ENCODE measurements at regions not wholly inside any gene's neighbourhood (a gene's known extent, or its start where the extent isn't known, plus 50 kb on each side); places are given as distances from the start of the nearest gene placed in this dataset.

DNA sequence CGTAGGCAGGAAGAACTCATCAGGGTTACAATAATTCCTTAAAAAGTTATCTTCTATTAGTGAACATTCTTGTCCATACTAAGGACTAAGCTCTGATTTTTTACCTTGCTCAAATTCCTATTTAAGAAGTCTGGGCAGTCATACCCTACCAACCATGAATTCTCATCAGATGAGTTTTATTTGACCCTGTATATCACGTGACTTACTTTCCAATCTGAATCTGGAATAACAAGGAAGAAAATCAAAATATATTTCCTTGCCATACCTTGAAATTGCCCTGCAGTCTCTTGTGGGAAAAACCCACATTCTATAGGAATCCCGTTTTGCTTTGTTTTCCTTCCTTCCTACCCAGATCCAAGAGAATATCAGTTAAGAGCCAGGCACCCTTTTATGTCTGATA is 352.7 kb downstream of the AKAIN1 start:
- Histone ChIP-seq H2AK5ac (ENCODE audit: low read depth, low read length) (no peak overlapping the region), H2BK5ac (ENCODE audit: low read length) (no peak overlapping the region), H3K9me3 (replicated peaks in 1 of 2; ENCODE audit: control insufficient read depth in 2 of 2, insufficient read depth in 1 of 2, low read depth in 1 of 2, low read length in 2 of 2) (no peaks in the 10 kb centered on the region)

DNA sequence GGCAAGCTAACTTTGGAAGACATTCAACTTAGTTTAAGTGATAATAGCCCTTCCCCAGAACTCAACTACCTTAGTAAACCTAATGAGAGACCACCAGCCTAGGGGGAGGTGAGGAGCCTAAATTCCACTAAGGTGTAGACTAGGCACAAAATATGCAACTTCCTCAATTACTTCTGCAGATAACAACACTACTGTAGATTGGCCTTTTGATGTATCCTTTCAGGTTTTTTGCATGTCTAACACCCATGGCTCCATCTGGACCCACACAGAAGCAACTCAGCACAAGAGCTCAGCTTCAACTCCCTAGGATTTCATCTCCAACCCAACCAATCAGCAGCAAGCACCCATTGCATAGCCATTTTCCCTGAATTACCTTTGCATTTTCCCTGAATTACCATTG is 353.3 kb downstream of the AKAIN1 start:
- Histone ChIP-seq H3K18ac (ENCODE audit: low read length) (no peak overlapping the region), H4K8ac (ENCODE audit: low read depth, low read length) (no peak overlapping the region), H2BK120ac (ENCODE audit: low read depth, low read length) (no peak overlapping the region), H3K79me1 (ENCODE audit: low read depth, low read length) (no peaks in the 10 kb centered on the region), H3K9me3 (replicated peaks in 1 of 2; ENCODE audit: control insufficient read depth in 2 of 2, insufficient read depth in 1 of 2, low read depth in 1 of 2, low read length in 2 of 2) (no peaks in the 10 kb centered on the region), H2BK5ac (ENCODE audit: low read length) (no peak overlapping the region), H3K14ac (ENCODE audit: low read length) (no peak overlapping the region), H3K4ac (ENCODE audit: low read length) (no peak overlapping the region), H2BK12ac (ENCODE audit: low read length) (no peak overlapping the region), H2AK5ac (ENCODE audit: low read depth, low read length) (no peak overlapping the region), H2AFZ (ENCODE audit: low read length) (no peak overlapping the region), H3K23ac (ENCODE audit: low read depth, low read length, poor library complexity) (no peak overlapping the region), H2BK15ac (ENCODE audit: low read length) (no peak overlapping the region), H3K27ac (replicated peaks; ENCODE audit: low read length) (no peak overlapping the region), H3K36me3 (replicated peaks in 1 of 2; ENCODE audit: control insufficient read depth in 2 of 2, insufficient read depth in 2 of 2, low read length in 2 of 2) (no peaks in the 10 kb centered on the region), H4K91ac (ENCODE audit: low read depth, low read length, poor library complexity) (no peak overlapping the region), H3K9ac (ENCODE audit: low read depth, low read length, poor library complexity) (no peak overlapping the region), H3K4me2 (ENCODE audit: insufficient read depth, low read length, poor library complexity, severe bottlenecking) (no peak overlapping the region), H3K4me1 (ENCODE audit: control insufficient read depth in 2 of 2, insufficient read depth in 1 of 2, low read depth in 1 of 2, low read length in 2 of 2) (peaks cover 0 to 1% of the 10 kb centered on the region in 2 donors), H3K27me3 (ENCODE audit: control insufficient read depth in 3 of 3, insufficient read depth in 3 of 3, low read depth in 1 of 3, low read length in 3 of 3) (no peaks in the 10 kb centered on the region), H3K4me3 (ENCODE audit: low read length in 2 of 2) (no peak overlapping the region)
- no peak for DNase-seq (ENCODE audit: low spot score)

More for the DNA sequence above, 352.7 kb downstream of the AKAIN1 start:
- Histone ChIP-seq H2AFZ (ENCODE audit: low read length) (no peak overlapping the region), H4K91ac (ENCODE audit: low read depth, low read length, poor library complexity) (no peak overlapping the region), H3K27me3 (ENCODE audit: control insufficient read depth in 3 of 3, insufficient read depth in 3 of 3, low read depth in 1 of 3, low read length in 3 of 3) (no peaks in the 10 kb centered on the region), H3K18ac (ENCODE audit: low read length) (no peak overlapping the region), H3K27ac (replicated peaks; ENCODE audit: low read length) (no peak overlapping the region), H2BK120ac (ENCODE audit: low read depth, low read length) (no peak overlapping the region), H3K14ac (ENCODE audit: low read length) (no peak overlapping the region), H3K4me1 (ENCODE audit: control insufficient read depth in 2 of 2, insufficient read depth in 1 of 2, low read depth in 1 of 2, low read length in 2 of 2) (no peaks in the 10 kb centered on the region), H3K4me2 (ENCODE audit: insufficient read depth, low read length, poor library complexity, severe bottlenecking) (no peak overlapping the region), H2BK12ac (ENCODE audit: low read length) (no peak overlapping the region), H3K4me3 (ENCODE audit: low read length in 2 of 2) (no peak overlapping the region), H3K9ac (ENCODE audit: low read depth, low read length, poor library complexity) (no peak overlapping the region), H4K8ac (ENCODE audit: low read depth, low read length) (no peak overlapping the region), H3K79me1 (ENCODE audit: low read depth, low read length) (no peaks in the 10 kb centered on the region), H3K4ac (ENCODE audit: low read length) (no peak overlapping the region), H2BK15ac (ENCODE audit: low read length) (no peak overlapping the region), H3K23ac (ENCODE audit: low read depth, low read length, poor library complexity) (no peak overlapping the region), H3K36me3 (replicated peaks in 1 of 2; ENCODE audit: control insufficient read depth in 2 of 2, insufficient read depth in 2 of 2, low read length in 2 of 2) (no peaks in the 10 kb centered on the region)
- DNase-seq (ENCODE audit: low spot score) = no peak
- no CpG with 5 or more reads among the region's 3 CpGs for WGBS, 2 donors (ENCODE audit: extremely low coverage in 2 of 2, insufficient read length in 2 of 2, insufficient replicate concordance in 1 of 2)

DNA sequence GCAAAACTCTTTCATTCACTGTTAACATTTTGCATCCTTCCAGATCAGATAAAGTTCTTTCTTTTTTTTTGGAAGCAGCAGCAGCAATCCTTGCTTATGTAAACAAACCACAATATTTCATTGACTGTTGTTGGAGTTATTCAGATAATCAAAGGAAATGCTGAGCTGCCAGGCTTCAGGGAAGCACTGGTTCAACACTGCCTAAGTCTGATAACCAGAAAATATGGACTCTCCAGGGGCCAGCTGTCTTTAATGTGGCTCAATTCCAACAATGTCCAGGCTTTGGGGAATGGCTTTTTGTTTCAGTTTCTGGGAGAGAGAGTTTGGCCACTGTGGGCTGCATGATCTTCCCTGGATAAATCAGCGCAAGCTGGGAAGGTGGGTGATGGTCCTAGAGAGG is 354.3 kb downstream of the AKAIN1 start:
- no CpG with 5 or more reads among the region's 1 CpG for WGBS, 2 donors (ENCODE audit: extremely low coverage in 2 of 2, insufficient read length in 2 of 2, insufficient replicate concordance in 1 of 2)
- no peaks in the 10 kb centered on the region for H3K27me3 ChIP-seq (ENCODE audit: control insufficient read depth in 3 of 3, insufficient read depth in 3 of 3, low read depth in 1 of 3, low read length in 3 of 3)
- no peak overlapping the region for H3K4me2 ChIP-seq (ENCODE audit: insufficient read depth, low read length, poor library complexity, severe bottlenecking)
- H3K4me1 ChIP-seq (ENCODE audit: control insufficient read depth in 2 of 2, insufficient read depth in 1 of 2, low read depth in 1 of 2, low read length in 2 of 2) = peaks cover 0 to 1% of the 10 kb centered on the region in 2 donors
- no peak overlapping the region for H4K8ac ChIP-seq (ENCODE audit: low read depth, low read length)
- H3K27ac ChIP-seq (replicated peaks; ENCODE audit: low read length) = no peak overlapping the region
- no peak overlapping the region for H3K9ac ChIP-seq (ENCODE audit: low read depth, low read length, poor library complexity)
- H3K14ac ChIP-seq (ENCODE audit: low read length) = no peak overlapping the region
- H2BK12ac ChIP-seq (ENCODE audit: low read length) = no peak overlapping the region
- no peak overlapping the region for H3K18ac ChIP-seq (ENCODE audit: low read length)
- H4K91ac ChIP-seq (ENCODE audit: low read depth, low read length, poor library complexity) = no peak overlapping the region
- H3K23ac ChIP-seq (ENCODE audit: low read depth, low read length, poor library complexity) = no peak overlapping the region
- H3K36me3 ChIP-seq (replicated peaks in 1 of 2; ENCODE audit: control insufficient read depth in 2 of 2, insufficient read depth in 2 of 2, low read length in 2 of 2) = no peaks in the 10 kb centered on the region
- H2BK120ac ChIP-seq (ENCODE audit: low read depth, low read length) = no peak overlapping the region
- H3K79me1 ChIP-seq (ENCODE audit: low read depth, low read length) = no peaks in the 10 kb centered on the region
- no peak overlapping the region for H2AK5ac ChIP-seq (ENCODE audit: low read depth, low read length)
- H3K9me3 ChIP-seq (replicated peaks in 1 of 2; ENCODE audit: control insufficient read depth in 2 of 2, insufficient read depth in 1 of 2, low read depth in 1 of 2, low read length in 2 of 2) = no peaks in the 10 kb centered on the region
- no peak overlapping the region for H3K4ac ChIP-seq (ENCODE audit: low read length)
- no peak overlapping the region for H2BK5ac ChIP-seq (ENCODE audit: low read length)
- no peak for DNase-seq (ENCODE audit: low spot score)
- H2AFZ ChIP-seq (ENCODE audit: low read length) = no peak overlapping the region
- no peak overlapping the region for H2BK15ac ChIP-seq (ENCODE audit: low read length)
- no peak overlapping the region for H3K4me3 ChIP-seq (ENCODE audit: low read length in 2 of 2)

DNA sequence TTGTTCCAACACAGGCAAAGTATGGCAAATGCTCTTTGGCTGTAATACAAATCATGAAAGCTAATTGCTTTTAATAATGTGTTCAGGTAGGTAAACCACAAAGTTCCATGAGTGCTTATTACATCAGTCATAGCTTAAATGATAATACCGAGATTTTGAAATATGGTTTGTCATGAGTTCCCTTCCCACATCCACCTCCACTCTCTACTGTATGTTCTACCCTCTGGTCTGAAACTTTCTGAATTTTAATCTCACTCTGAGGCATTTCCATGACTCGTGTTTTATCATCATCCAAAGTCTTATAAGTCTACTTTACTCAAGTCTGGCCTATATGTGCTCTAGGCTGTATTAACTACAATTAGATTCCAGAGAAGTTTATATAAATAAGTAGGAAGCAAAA is 354.8 kb downstream of the AKAIN1 start:
- H3K9ac ChIP-seq (ENCODE audit: low read depth, low read length, poor library complexity) = no peak overlapping the region
- WGBS, 2 donors (ENCODE audit: extremely low coverage in 2 of 2, insufficient read length in 2 of 2, insufficient replicate concordance in 1 of 2) = no CpG with 5 or more reads among the region's 2 CpGs
- no peak overlapping the region for H3K18ac ChIP-seq (ENCODE audit: low read length)
- H2AFZ ChIP-seq (ENCODE audit: low read length) = no peak overlapping the region
- H3K4me2 ChIP-seq (ENCODE audit: insufficient read depth, low read length, poor library complexity, severe bottlenecking) = no peak overlapping the region
- no peak overlapping the region for H2BK120ac ChIP-seq (ENCODE audit: low read depth, low read length)
- H2BK5ac ChIP-seq (ENCODE audit: low read length) = no peak overlapping the region
- no peak overlapping the region for H2AK5ac ChIP-seq (ENCODE audit: low read depth, low read length)
- no peaks in the 10 kb centered on the region for H3K27me3 ChIP-seq (ENCODE audit: control insufficient read depth in 3 of 3, insufficient read depth in 3 of 3, low read depth in 1 of 3, low read length in 3 of 3)
- no peak overlapping the region for H4K8ac ChIP-seq (ENCODE audit: low read depth, low read length)
- DNase-seq (ENCODE audit: low spot score) = no peak
- H3K14ac ChIP-seq (ENCODE audit: low read length) = no peak overlapping the region
- H3K4ac ChIP-seq (ENCODE audit: low read length) = no peak overlapping the region
- H4K91ac ChIP-seq (ENCODE audit: low read depth, low read length, poor library complexity) = no peak overlapping the region
- H3K23ac ChIP-seq (ENCODE audit: low read depth, low read length, poor library complexity) = no peak overlapping the region
- H3K9me3 ChIP-seq (replicated peaks in 1 of 2; ENCODE audit: control insufficient read depth in 2 of 2, insufficient read depth in 1 of 2, low read depth in 1 of 2, low read length in 2 of 2) = no peaks in the 10 kb centered on the region
- H2BK12ac ChIP-seq (ENCODE audit: low read length) = no peak overlapping the region
- no peak overlapping the region for H2BK15ac ChIP-seq (ENCODE audit: low read length)
- H3K79me1 ChIP-seq (ENCODE audit: low read depth, low read length) = no peaks in the 10 kb centered on the region
- no peak overlapping the region for H3K27ac ChIP-seq (replicated peaks; ENCODE audit: low read length)
- peaks cover 0 to 1% of the 10 kb centered on the region in 2 donors for H3K4me1 ChIP-seq (ENCODE audit: control insufficient read depth in 2 of 2, insufficient read depth in 1 of 2, low read depth in 1 of 2, low read length in 2 of 2)
- no peak overlapping the region for H3K4me3 ChIP-seq (ENCODE audit: low read length in 2 of 2)
- no peaks in the 10 kb centered on the region for H3K36me3 ChIP-seq (replicated peaks in 1 of 2; ENCODE audit: control insufficient read depth in 2 of 2, insufficient read depth in 2 of 2, low read length in 2 of 2)

Measured in neuronal stem cell (in vitro differentiated cells).